ENCODE measurements at regions not wholly inside any gene's neighbourhood (a gene's known extent, or its start where the extent isn't known, plus 50 kb on each side); places are given as distances from the start of the nearest gene placed in this dataset.
"Not testable (repeated sequence)": the region's sequence is repeated elsewhere in the genome, so short reads cannot be mapped to it uniquely, and the experiment has no call there.

GRCh38 chr6:57822896-57823358 is 505.5 kb downstream of the PRIM2 start:
- Histone ChIP-seq H3K36me3 (replicated peaks; ENCODE audit: low read depth, low read length) (no peaks in the 10 kb centered on the region), H2AFZ (ENCODE audit: low read depth, low read length) (no peak overlapping the region), H3K9ac (ENCODE audit: low read length) (no peak overlapping the region), H3K79me2 (ENCODE audit: low read length) (no peaks in the 10 kb centered on the region), H3K4me2 (ENCODE audit: low read length) (no peak overlapping the region), H3K4me3 (ENCODE audit: low read length) (no peak overlapping the region), H3K9me3 (ENCODE audit: insufficient read depth, low read length) (no peaks in the 10 kb centered on the region), H3K27ac (ENCODE audit: low read length) (no peak overlapping the region), H3K27me3 (ENCODE audit: low read depth, low read length) (no peaks in the 10 kb centered on the region), H3K4me1 (ENCODE audit: low read length) (no peaks in the 10 kb centered on the region), H4K20me1 (ENCODE audit: insufficient read depth, low read length) (no peaks in the 10 kb centered on the region)
- TF ChIP-seq CTCF (IDR thresholded peaks at IDR 0.05; ENCODE audit: low read depth, low read length) (no peak), EZH2phosphoT487 (IDR thresholded peaks at IDR 0.05; ENCODE audit: low read depth) (no peak)

GRCh38 chr6:57837622-57838209 is 520.3 kb downstream of the PRIM2 start:
- H3K27ac ChIP-seq (ENCODE audit: low read length); H3K79me2 ChIP-seq (ENCODE audit: low read length); H3K9me3 ChIP-seq (ENCODE audit: insufficient read depth, low read length); H3K4me2 ChIP-seq (ENCODE audit: low read length); H4K20me1 ChIP-seq (ENCODE audit: insufficient read depth, low read length); H3K36me3 ChIP-seq (replicated peaks; ENCODE audit: low read depth, low read length); H3K27me3 ChIP-seq (ENCODE audit: low read depth, low read length); H3K9ac ChIP-seq (ENCODE audit: low read length); H3K4me1 ChIP-seq (ENCODE audit: low read length); H2AFZ ChIP-seq (ENCODE audit: low read depth, low read length); H3K4me3 ChIP-seq (ENCODE audit: low read length): not testable (repeated sequence)

- not testable (repeated sequence) for H2AFZ ChIP-seq (ENCODE audit: low read depth, low read length); H3K4me1 ChIP-seq (ENCODE audit: low read length); H3K79me2 ChIP-seq (ENCODE audit: low read length); H3K27me3 ChIP-seq (ENCODE audit: low read depth, low read length); H4K20me1 ChIP-seq (ENCODE audit: insufficient read depth, low read length); H3K9ac ChIP-seq (ENCODE audit: low read length); H3K4me3 ChIP-seq (ENCODE audit: low read length); H3K4me2 ChIP-seq (ENCODE audit: low read length); H3K9me3 ChIP-seq (ENCODE audit: insufficient read depth, low read length); H3K27ac ChIP-seq (ENCODE audit: low read length); H3K36me3 ChIP-seq (replicated peaks; ENCODE audit: low read depth, low read length)
These were observed 524.1 kb downstream of the PRIM2 start for GRCh38 chr6:57841551-57841950.

- H3K4me1 ChIP-seq (ENCODE audit: low read length); H3K4me2 ChIP-seq (ENCODE audit: low read length); H3K27me3 ChIP-seq (ENCODE audit: low read depth, low read length); H3K36me3 ChIP-seq (replicated peaks; ENCODE audit: low read depth, low read length); H2AFZ ChIP-seq (ENCODE audit: low read depth, low read length); H3K4me3 ChIP-seq (ENCODE audit: low read length); H3K9me3 ChIP-seq (ENCODE audit: insufficient read depth, low read length); H3K27ac ChIP-seq (ENCODE audit: low read length); H4K20me1 ChIP-seq (ENCODE audit: insufficient read depth, low read length); H3K9ac ChIP-seq (ENCODE audit: low read length); H3K79me2 ChIP-seq (ENCODE audit: low read length): not testable (repeated sequence)
These were observed 536.4 kb downstream of the PRIM2 start for GRCh38 chr6:57853745-57854407.

- not testable (repeated sequence) for H2AFZ ChIP-seq (ENCODE audit: low read depth, low read length); H3K4me2 ChIP-seq (ENCODE audit: low read length); H3K79me2 ChIP-seq (ENCODE audit: low read length); H3K4me1 ChIP-seq (ENCODE audit: low read length); H3K4me3 ChIP-seq (ENCODE audit: low read length); H4K20me1 ChIP-seq (ENCODE audit: insufficient read depth, low read length); H3K36me3 ChIP-seq (replicated peaks; ENCODE audit: low read depth, low read length); H3K9ac ChIP-seq (ENCODE audit: low read length); H3K27me3 ChIP-seq (ENCODE audit: low read depth, low read length); H3K27ac ChIP-seq (ENCODE audit: low read length); H3K9me3 ChIP-seq (ENCODE audit: insufficient read depth, low read length)
These were observed 543.3 kb downstream of the PRIM2 start for GRCh38 chr6:57860481-57861315.

GRCh38 chr6:57870083-57870482 is 552.7 kb downstream of the PRIM2 start:
- H2AFZ ChIP-seq (ENCODE audit: low read depth, low read length); H3K27ac ChIP-seq (ENCODE audit: low read length); H3K9me3 ChIP-seq (ENCODE audit: insufficient read depth, low read length); H3K27me3 ChIP-seq (ENCODE audit: low read depth, low read length); H3K79me2 ChIP-seq (ENCODE audit: low read length); H3K4me2 ChIP-seq (ENCODE audit: low read length); H3K4me1 ChIP-seq (ENCODE audit: low read length); H3K9ac ChIP-seq (ENCODE audit: low read length); H3K4me3 ChIP-seq (ENCODE audit: low read length); H3K36me3 ChIP-seq (replicated peaks; ENCODE audit: low read depth, low read length); H4K20me1 ChIP-seq (ENCODE audit: insufficient read depth, low read length): not testable (repeated sequence)

GRCh38 chr6:57873424-57873823 is 556.0 kb downstream of the PRIM2 start:
- not testable (repeated sequence) for H3K4me3 ChIP-seq (ENCODE audit: low read length); H4K20me1 ChIP-seq (ENCODE audit: insufficient read depth, low read length); H3K4me2 ChIP-seq (ENCODE audit: low read length); H3K79me2 ChIP-seq (ENCODE audit: low read length); H3K4me1 ChIP-seq (ENCODE audit: low read length); H3K27ac ChIP-seq (ENCODE audit: low read length); H3K36me3 ChIP-seq (replicated peaks; ENCODE audit: low read depth, low read length); H3K27me3 ChIP-seq (ENCODE audit: low read depth, low read length); H3K9ac ChIP-seq (ENCODE audit: low read length); H2AFZ ChIP-seq (ENCODE audit: low read depth, low read length); H3K9me3 ChIP-seq (ENCODE audit: insufficient read depth, low read length)

- not testable (repeated sequence) for H2AFZ ChIP-seq (ENCODE audit: low read depth, low read length); H3K4me2 ChIP-seq (ENCODE audit: low read length); H3K9me3 ChIP-seq (ENCODE audit: insufficient read depth, low read length); H3K27ac ChIP-seq (ENCODE audit: low read length); H3K79me2 ChIP-seq (ENCODE audit: low read length); H3K4me1 ChIP-seq (ENCODE audit: low read length); H3K4me3 ChIP-seq (ENCODE audit: low read length); H3K36me3 ChIP-seq (replicated peaks; ENCODE audit: low read depth, low read length); H3K9ac ChIP-seq (ENCODE audit: low read length); H4K20me1 ChIP-seq (ENCODE audit: insufficient read depth, low read length); H3K27me3 ChIP-seq (ENCODE audit: low read depth, low read length)
These were observed 559.2 kb downstream of the PRIM2 start for GRCh38 chr6:57876659-57877058.

Data from OCI-LY3 (cell line).